H1 (cell line): ENCODE measurements at regions not wholly inside any gene's neighbourhood (a gene's known extent, or its start where the extent isn't known, plus 50 kb on each side); places are given as distances from the start of the nearest gene placed in this dataset.

Experiments
- CHD2 ChIP-seq: IDR thresholded peaks from 2 replicates; pipeline ENCODE4 v1.6.1; 2012; ENCODE audit warnings: low read length, improper control_type of control experiment
- JUN ChIP-seq: IDR thresholded peaks from 2 replicates; pipeline ENCODE4 v1.6.1; 2011; ENCODE audit warnings: low read depth, mild to moderate bottlenecking, improper control_type of control experiment, low read length
- MAFK ChIP-seq: IDR thresholded peaks from 2 replicates; pipeline ENCODE4 v1.6.1; 2012; ENCODE audit warnings: low read depth, mild to moderate bottlenecking, improper control_type of control experiment, low read length
- POLR2A ChIP-seq, 2 experiments: IDR thresholded peaks; 1 replicate in 1 of 2; 2 replicates in 1 of 2; pipeline ENCODE4 v1.6.1; 2011; ENCODE audit warnings: low read depth in 2 of 2, low read length in 2 of 2, mild to moderate bottlenecking in 2 of 2; ENCODE audit errors: control extremely low read depth in 1 of 2
- RNF2 ChIP-seq: fragments of 200-900, 300-1000 bp; sonication (generic); IDR thresholded peaks from 2 replicates; pipeline ENCODE4 v1.7.1; 2016; ENCODE audit warnings: borderline replicate concordance, low read depth, mild to moderate bottlenecking, antibody characterized with exemption, low read length; ENCODE audit not compliant: poor library complexity, severe bottlenecking; ENCODE audit errors: missing control alignments
- SIN3A ChIP-seq, 2 experiments: IDR thresholded peaks in 1 of 2; conservative IDR thresholded peaks in 1 of 2; 2 replicates each; pipeline ENCODE4 v1.6.1; 2011 to 2012; ENCODE audit warnings: low read length in 2 of 2, improper control_type of control experiment in 1 of 2, low read depth in 1 of 2, mild to moderate bottlenecking in 1 of 2
- SP1 ChIP-seq: IDR thresholded peaks from 2 replicates; pipeline ENCODE4 v1.6.1; 2011; ENCODE audit warnings: low read depth, low read length
- TAF1 ChIP-seq: IDR thresholded peaks from 2 replicates; pipeline ENCODE4 v1.6.1; 2011; ENCODE audit warnings: mild to moderate bottlenecking, low read depth, low read length
- ZNF274 ChIP-seq: IDR thresholded peaks from 2 replicates; pipeline ENCODE4 v1.7.0; 2012; ENCODE audit warnings: low read length, borderline replicate concordance; ENCODE audit errors: extremely low read depth
- TF ChIP-seq, protein P1 (sequence below): IDR thresholded peaks from 2 replicates; pipeline ENCODE4 v1.6.1; 2012; ENCODE audit warnings: inconsistent platforms

- TF ChIP-seq ZNF274: no peak
- TF ChIP-seq MAFK: no peak
- no peak for TF ChIP-seq JUN
- no peak for TF ChIP-seq SIN3A (conservative IDR thresholded peaks at IDR 0.05 in 1 of 2, IDR thresholded peaks at IDR 0.05 in 1 of 2; ENCODE audit: low read depth in 1 of 2, low read length in 2 of 2)
- no peak for TF ChIP-seq TAF1
- TF ChIP-seq POLR2A (IDR thresholded peaks at IDR 0.05; ENCODE audit: control extremely low read depth in 1 of 2, low read depth in 2 of 2, low read length in 2 of 2): no peak
- TF ChIP-seq SP1: no peak
- no peak for TF ChIP-seq RNF2
- TF ChIP-seq, protein P1, sequence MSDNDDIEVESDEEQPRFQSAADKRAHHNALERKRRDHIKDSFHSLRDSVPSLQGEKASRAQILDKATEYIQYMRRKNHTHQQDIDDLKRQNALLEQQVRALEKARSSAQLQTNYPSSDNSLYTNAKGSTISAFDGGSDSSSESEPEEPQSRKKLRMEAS: no peak
- TF ChIP-seq CHD2: no peak
- TF ChIP-seq, all 59 proteins: peak for 0
Observed at GRCh38 chr7:33754933-33755928, 150.1 kb upstream of the BMPER start (continued).
